NCI-H2227 treated with DMSO at 0.1 percent for 48 hours (cell line): ENCODE measurements at regions not wholly inside any gene's neighbourhood (a gene's known extent, or its start where the extent isn't known, plus 50 kb on each side); places are given as distances from the start of the nearest gene placed in this dataset.

Experiments used
- DNase-seq: peaks from one replicate; lab custom pipeline; 2025; lab: John Stamatoyannopoulos, UW

- no peak for DNase-seq
These were observed 83.2 kb downstream of the MANEA start for GRCh38 chr6:95660544-95660943.

GRCh38 chr6:95670011-95670463 lies 92.7 kb downstream of the MANEA start:
- DNase-seq = no peak

- DNase-seq = no peak
These were observed 98.8 kb downstream of the MANEA start for GRCh38 chr6:95676011-95676628.

- no peak for DNase-seq
These were observed 102.6 kb downstream of the MANEA start for GRCh38 chr6:95679981-95680380.

GRCh38 chr6:95681736-95682135 lies 104.4 kb downstream of the MANEA start:
- no peak for DNase-seq

- no peak for DNase-seq
These were observed 105.1 kb downstream of the MANEA start for GRCh38 chr6:95682476-95682875.

GRCh38 chr6:95685822-95686221 lies 108.5 kb downstream of the MANEA start:
- DNase-seq = no peak

- DNase-seq = no peak
These were observed 108.9 kb downstream of the MANEA start for GRCh38 chr6:95686272-95686671.

- no peak for DNase-seq
These were observed 109.6 kb downstream of the MANEA start for GRCh38 chr6:95686895-95687294.

GRCh38 chr6:95687839-95688238 lies 110.5 kb downstream of the MANEA start:
- no peak for DNase-seq

GRCh38 chr6:95690328-95690727 lies 113.0 kb downstream of the MANEA start:
- no peak for DNase-seq

GRCh38 chr6:95693108-95693507 lies 115.8 kb downstream of the MANEA start:
- DNase-seq = no peak

- DNase-seq = no peak
These were observed 120.9 kb downstream of the MANEA start for GRCh38 chr6:95698271-95698670.

GRCh38 chr6:95723638-95724037 lies 146.3 kb downstream of the MANEA start:
- no peak for DNase-seq

- DNase-seq = no peak
These were observed 148.0 kb downstream of the MANEA start for GRCh38 chr6:95725344-95725743.

- DNase-seq = peak; percentile 2
These were observed 162.8 kb downstream of the MANEA start for GRCh38 chr6:95740157-95740556.

- DNase-seq = no peak
These were observed 163.7 kb downstream of the MANEA start for GRCh38 chr6:95741045-95741444.

GRCh38 chr6:95742767-95743289 lies 165.5 kb downstream of the MANEA start:
- DNase-seq = no peak

GRCh38 chr6:95743591-95743990 lies 166.3 kb downstream of the MANEA start:
- no peak for DNase-seq

GRCh38 chr6:95758236-95759069 lies 181.1 kb downstream of the MANEA start:
- DNase-seq = peak; percentile 18

- DNase-seq = no peak
These were observed 190.6 kb downstream of the MANEA start for GRCh38 chr6:95767897-95768463.

- no peak for DNase-seq
These were observed 191.2 kb downstream of the MANEA start for GRCh38 chr6:95768539-95768938.

GRCh38 chr6:95777338-95777737 lies 200.0 kb downstream of the MANEA start:
- no peak for DNase-seq
